HG02571 (cell line): ENCODE measurements at regions not wholly inside any gene's neighbourhood (a gene's known extent, or its start where the extent isn't known, plus 50 kb on each side); places are given as distances from the start of the nearest gene placed in this dataset.
"Not testable (repeated sequence)": the region's sequence is repeated elsewhere in the genome, so short reads cannot be mapped to it uniquely, and the experiment has no call there.

Source experiments
- ATAC-seq: cut with Tn5 transposase; IDR thresholded peaks from one replicate; pipeline ENCODE4 v1.9.1; 2021; ENCODE audit warnings: mild to moderate bottlenecking, moderate library complexity; ENCODE audit not compliant: unreplicated experiment

DNA sequence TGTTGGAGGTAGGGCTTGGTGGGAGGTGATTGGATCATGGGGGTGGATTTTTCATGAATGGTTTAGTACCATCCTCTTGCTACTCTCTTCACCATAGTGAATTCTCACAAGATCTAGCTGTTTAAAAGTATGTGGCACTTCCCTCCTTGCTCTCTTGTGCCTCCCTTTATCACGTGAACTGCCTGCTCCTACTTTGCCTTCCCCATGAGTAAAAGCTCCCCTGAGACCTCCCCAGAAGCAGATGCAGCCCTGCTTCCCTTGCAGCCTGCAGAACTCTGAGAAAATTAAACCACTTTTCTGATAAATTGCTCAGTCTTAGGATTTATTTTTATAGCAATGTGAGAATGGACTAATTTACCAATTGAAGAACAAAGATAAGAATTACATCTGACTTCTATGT is 223.1 kb downstream of the RNF144A start:
- ATAC-seq: no peak

DNA sequence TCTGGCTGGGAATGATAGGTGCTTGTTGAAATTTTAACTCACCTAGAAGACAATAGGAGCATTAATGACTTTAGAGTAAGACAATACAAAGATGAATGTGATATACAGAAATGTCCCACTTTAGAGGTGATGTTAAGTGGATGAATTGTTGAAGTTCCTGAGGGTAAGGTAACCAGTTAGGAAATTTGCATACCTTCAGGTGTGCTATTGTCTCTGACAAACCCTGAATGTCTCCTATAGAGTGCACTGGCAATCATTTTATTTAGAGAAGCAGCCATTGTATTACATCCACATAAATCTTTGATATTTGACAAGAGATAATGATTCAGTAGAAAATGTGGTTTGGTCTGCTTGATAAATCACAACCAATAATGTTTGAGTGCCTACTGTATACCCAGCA is 228.5 kb downstream of the RNF144A start:
- no peak for ATAC-seq

DNA sequence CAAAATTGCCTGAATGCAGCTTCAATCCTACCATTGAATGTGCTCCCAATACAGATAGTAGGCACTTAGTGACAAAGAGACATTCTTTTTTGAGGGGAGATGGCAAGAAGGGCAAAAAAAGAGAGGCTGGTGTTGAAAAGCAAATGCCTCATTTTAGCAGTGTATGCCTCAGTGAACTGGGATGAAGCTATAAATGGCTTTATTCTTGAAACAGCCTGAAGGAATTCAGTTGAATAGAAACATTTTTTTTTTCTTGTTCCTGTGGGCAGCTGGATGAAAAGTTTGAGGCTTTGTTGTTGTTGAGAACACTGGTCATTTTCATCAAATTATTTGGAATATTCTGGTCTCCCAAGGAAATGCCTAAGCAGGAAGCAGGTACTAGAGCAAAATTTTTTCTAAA is 228.9 kb downstream of the RNF144A start:
- no peak for ATAC-seq

DNA sequence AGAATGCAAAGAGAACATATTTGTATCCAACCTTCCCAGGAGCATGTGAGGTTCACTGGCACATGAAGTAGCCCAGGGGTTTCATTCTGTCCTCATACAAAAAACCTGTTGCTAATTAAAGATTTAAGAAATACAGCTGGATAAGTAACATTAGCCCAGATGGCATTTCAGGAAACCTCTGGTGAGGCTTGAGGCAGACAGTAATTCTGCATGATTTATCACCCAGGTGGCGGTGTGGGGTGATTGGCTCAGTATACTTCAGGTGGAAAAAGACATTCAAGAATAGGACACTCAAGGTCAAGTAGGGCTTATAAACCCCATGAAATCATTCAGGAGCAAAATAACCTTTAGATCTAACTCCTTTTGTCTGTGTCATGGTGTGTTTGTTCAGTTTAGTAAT is 237.4 kb downstream of the RNF144A start:
- no peak for ATAC-seq

DNA sequence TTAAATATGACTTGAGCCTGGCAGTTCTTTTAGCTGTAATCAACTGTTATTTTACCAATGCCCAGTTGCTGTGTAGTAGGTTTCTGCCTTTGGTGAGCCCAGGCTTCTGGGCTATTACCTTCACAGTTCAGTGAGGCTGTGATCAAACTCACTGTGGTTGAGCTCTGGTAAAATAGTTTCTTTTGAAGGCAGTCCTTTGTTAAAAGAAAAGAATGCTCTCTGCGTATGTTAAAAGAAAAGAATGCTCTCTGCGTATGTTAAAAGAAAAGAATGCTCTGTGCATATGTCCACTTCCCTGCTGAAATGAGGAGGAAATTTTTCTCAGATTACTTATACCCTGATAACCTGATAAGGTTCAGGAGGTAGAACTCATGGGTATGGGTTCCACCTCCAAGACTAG is 244.3 kb downstream of the RNF144A start:
- ATAC-seq: no peak

DNA sequence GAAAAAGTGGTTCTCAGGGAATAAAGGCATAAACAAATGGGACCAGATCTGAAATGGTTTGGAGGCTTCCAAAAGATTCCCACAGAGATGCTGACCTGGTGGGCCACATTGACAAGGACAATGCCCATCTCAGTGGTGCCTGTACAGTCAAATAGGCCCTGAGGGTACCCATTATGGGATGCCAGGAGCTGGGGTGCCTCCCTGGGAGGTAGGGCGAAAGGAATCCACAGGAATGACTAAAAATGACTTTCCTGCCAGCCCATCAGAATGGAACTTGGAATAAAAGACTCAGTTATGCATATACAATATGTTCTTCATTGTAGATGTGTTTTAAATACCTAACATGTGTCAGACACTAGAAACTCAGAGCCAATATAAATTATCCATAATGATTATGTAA is 248.5 kb downstream of the RNF144A start:
- ATAC-seq: no peak

DNA sequence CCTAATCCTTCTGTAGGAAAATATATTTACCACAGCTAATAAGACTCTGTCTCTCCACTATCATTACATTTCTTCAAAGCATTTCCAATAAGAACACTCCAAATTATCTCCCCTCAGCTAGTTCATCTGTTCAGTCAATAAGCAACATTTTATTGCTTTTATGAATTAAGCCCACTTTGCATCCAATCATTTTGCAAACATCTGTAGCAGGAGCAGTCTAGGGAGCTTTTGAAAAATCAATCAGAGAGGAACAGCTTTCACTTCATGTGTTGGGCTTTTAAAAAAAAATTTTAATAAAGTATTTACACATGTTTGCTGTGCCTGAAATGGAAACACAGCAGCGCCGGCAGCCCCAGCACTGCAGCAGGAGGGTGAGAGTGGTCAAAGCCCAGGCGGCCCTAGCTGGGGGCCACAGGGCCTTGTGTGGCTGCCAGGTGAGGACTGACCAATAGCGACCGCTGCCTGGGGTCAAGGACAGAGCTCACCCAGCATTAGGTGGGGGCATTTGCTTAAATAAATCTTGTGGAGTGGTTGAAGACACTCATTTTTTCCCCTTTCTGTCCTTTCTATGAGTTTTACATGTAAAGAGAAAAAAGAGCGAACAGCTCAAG is 250.7 kb downstream of the RNF144A start:
- no peak for ATAC-seq

DNA sequence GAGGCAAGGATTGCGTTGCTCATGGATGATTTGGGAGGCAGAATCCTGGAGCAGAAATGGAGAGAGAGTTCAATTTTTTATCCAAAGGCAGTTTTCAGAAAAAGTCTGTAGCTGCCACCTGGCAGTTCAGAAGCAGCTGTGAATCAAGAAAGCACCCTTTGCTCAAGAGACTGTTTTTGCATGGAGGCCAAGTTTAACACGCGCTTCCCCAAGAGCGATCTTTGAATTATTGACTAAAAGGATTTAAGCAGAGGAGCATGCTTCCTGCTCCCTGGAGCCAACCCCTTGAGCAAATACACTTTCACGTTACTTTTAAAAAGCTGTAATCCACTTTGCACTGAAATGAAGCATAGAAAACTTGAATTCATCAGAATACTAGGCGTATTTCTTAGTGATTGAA is 252.4 kb downstream of the RNF144A start:
- no peak for ATAC-seq

DNA sequence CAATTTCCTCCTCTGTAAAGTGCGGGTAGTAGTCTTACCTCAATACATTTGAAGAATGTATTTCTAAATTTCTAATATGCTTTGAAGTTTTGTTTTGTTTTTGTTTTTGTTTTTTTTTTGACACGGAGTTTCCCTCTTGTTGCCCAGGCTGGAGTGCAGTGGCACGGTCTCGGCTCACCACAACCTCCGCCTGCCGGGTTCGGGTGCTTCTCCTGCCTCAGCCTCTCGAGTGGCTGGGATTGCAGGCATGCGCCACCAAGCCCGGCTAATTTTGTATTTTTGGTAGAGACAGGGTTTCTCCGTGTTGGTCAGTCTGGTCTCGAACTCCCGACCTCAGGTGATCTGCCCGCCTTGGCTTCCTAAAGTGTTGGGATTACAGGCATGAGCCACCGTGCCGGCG is 261.8 kb downstream of the RNF144A start:
- not testable (repeated sequence) for ATAC-seq

DNA sequence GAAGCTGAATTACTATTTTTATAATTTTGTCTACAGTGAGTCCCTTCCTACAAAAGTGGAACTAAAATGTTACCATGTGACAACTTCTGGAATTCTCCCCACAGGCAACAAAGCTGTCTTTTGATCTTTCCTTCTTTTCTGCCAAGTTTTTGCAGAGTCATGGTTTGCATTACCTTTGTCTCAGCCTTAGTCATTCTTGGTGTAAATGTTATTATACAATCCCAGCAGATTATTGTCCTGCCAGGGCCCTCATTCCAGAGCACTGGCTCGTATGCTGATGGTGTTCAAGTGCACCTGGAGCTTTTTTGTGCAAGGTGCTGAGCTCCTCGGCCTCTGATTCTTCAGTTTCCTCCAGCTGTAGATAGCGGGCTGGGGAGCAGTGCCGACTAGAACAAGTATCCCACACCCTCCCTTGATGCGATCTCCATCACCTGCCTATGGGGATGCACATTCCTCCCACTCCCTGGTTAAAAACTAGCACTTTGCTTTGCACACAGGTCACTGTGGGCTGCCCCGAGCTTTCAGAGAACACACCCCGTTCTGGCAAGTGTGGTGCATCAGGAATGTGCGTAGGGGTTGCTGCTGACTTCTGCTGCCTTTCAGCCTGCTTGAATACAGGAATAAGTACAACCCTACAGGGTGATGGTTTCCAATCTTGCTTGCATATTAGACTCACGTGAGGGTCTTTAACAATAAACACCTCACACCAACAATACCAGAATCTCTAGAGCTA is 263.6 kb downstream of the RNF144A start:
- no peak for ATAC-seq

DNA sequence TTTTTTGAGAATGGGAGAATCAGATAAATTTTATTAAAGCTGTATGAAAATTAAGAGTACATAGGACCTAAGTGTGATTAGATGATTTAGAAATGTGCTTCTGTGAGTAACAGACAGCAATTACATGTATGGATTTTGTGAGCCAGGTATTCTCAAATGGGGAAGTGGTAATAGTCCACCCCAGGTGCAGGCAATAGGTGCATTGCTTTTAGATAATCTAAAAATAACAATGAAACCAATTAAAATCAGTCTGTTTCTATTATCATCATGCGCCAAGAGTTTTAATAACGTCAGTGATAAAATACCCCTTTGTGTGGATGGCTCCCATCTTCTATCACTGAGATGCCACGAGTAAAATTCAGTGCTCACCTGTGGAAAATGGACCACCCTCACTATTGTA is 265.3 kb downstream of the RNF144A start:
- no peak for ATAC-seq

DNA sequence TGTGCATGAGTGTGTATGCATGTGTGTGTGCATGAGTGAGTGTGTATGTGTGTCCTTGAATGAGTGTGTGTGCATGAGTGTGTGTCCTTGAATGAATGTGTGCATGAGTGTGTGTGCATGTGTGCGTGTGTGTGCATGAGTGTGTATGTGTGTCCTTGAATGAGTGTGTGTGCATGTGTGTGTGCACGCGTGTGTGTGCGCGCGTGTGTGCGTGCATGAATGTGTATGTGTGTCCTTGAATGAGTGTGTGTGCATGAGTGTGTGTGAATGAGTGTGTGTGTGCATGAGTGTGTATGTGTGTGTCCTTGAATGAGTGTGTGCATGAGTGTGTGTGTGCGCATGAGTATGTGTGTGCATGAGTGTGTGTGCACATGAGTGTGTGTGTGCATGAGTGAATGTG is 271.9 kb downstream of the RNF144A start:
- no peak for ATAC-seq

DNA sequence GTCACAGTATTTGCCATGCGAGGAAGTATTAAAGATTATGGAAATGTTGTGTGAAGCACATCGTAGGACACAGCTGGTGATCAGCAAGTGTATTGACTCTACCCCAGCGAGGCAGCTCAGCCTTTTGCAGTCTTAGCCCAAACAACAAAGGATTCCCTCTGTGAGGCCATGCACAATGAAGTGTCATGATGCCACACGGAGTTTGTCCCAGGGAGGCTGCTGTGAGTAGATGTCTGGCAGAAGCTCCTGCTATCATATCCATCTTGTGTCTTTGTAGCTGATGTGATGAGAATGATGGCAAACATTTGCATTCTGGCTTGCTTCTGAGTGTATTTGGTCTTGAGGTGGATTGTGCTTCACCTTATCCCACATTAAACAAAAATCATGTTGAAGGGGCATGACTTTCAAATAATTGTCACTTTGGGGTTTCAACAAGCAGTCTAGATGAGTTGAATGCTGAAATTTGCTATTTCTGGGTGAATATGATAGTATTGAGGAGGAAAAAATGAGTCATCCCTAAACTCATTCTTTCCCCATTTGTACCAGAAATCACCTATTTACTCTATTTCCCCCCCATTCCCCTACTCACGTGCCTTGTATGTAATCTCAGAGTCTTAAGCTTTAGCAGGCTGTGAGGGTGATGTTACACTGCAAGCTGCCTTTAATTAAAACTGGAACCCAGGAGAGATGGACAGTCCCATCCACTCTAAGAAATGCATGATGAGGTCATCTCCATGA is 273.5 kb downstream of the RNF144A start:
- ATAC-seq: no peak

DNA sequence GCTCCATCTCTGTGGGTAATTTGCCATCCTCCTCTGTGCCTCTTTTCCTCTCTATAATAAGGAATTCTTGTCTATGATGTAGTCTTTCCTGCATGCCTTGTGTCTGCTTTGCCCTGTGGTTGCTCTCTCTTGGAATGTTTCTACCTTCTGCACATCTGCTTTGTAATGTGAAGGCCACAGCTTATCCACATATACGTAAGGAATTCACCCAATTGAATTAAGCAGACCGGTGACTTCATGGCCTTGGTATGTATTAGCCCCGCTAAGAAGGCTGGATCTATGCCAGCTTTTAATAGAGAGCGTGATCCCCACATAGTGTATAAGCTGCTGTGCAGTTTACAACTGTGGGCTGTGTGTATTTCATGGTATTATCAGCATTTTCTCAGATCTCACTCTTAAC is 274.7 kb downstream of the RNF144A start:
- no peak for ATAC-seq

DNA sequence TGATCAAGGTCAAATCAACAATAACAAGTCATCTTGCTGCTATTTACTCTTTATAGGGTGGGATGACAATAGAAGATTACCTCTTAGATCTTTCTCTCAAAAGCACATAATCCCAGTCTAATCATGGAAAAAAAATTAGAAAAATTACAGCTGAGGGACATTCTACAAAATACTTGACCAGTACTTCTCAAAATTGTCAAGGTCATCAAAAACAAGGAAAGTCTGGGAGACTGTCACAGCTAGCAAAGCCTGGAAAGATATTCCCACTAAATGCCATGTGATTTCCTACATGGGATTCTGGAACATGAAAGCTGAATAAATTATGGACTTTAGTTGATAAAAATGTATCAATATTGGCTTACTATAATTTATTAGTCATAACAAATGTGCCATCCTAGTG is 276.2 kb downstream of the RNF144A start:
- ATAC-seq: no peak

DNA sequence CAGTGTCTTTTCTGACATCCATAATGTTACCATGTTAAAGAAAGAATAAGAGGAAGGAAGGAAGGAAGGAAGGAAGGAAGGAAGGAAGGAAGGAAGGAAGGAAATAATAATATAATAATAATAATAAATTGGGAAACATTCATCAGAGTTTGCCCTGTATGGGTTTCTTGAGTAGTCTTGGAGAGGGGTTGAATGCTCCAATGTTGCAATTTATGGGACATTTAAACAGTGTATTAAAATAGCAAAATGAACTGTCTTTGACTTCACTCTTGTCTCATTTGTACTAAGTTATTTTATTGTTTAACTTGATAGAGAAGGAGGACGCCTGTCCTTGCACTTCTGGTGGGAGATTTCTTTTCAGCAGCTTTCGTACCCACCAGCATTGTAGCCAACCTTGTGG is 277.7 kb downstream of the RNF144A start:
- no peak for ATAC-seq

DNA sequence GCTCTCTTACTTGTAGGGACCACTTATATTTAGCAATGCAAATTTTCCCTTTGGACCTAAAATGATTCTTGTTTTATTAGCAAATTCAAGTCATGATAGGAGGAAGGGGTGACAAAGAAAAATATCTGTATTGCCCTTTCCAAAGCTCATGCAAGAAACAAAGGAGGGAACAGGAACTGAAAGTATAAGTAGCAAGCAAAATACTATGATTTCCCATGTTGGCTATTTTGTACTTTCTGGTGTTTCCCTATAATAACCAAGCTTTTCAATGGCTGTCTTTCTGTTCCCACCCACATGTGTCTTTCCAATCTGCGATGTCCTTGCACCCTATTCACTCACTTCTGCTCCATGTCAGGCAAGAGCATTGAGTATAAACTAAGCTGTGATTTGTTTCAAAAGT is 279.7 kb downstream of the RNF144A start:
- ATAC-seq: no peak

DNA sequence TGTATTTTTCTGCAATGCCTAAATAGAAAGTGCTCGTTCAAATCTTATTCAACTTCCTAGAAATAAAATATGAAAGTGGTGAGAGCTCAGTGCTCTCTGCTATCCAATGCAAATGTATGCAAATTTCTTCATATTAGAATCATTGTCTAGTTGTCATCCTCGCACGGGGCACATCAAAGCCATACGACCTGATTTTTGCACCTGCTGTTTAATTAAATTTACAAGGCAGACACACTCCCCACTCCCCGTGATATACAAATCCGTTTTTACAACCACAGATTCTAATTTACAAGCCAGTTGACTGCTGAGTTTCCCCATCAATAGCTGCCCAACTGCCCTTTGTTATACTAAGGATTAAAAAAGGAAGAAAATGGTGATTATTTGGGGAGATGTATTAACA is 284.6 kb downstream of the RNF144A start:
- ATAC-seq: no peak

DNA sequence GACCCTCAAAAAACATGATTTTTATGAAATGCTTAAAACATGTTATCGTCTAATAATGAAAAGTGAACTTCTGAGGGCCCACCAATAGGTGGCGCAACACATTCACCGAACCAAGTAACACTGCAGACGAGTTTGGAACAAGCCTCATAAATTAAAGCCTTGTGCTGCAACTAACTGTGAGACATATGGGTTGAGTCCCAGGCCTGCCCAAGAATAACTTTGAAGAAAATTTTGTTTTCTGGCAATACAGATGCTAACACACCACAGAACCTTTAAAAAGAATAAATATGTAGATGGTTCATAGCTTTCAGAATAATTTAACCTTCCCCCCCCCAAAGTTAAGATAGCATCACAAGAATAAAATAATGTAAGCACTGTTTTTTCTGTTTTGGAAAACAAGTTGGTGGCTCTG is 285.9 kb downstream of the RNF144A start:
- no peak for ATAC-seq

DNA sequence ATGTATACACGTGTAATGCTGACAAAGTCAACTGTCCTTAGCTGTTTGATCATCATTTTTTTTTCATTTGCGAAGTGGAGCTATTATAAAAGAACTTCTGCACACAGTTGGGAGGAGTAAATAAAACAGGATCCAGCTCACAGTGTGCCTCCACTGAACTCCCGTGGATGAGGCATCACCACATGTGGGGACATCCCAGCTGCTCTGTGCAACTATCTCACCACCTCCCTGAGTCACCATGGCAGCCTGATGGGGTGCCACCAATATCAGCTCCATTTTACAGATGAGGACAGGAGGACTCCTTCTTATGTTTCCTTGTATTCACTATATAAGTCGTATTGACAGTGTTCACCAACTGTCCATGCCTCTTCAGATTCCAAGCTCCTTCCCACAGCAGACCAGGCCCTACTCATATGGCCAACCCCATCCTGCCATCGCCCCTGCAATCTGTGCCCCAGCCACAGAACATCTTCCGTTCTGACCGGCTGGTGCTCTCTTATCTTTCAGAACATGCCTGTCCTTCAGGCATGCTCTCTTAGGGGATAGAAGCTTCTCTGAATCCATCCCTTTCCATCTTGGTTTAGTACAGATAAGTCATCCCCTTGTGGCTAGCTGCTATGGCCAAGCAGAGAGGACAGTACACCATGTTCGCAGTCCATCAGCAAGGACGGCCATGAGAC is 288.1 kb downstream of the RNF144A start:
- ATAC-seq: no peak

DNA sequence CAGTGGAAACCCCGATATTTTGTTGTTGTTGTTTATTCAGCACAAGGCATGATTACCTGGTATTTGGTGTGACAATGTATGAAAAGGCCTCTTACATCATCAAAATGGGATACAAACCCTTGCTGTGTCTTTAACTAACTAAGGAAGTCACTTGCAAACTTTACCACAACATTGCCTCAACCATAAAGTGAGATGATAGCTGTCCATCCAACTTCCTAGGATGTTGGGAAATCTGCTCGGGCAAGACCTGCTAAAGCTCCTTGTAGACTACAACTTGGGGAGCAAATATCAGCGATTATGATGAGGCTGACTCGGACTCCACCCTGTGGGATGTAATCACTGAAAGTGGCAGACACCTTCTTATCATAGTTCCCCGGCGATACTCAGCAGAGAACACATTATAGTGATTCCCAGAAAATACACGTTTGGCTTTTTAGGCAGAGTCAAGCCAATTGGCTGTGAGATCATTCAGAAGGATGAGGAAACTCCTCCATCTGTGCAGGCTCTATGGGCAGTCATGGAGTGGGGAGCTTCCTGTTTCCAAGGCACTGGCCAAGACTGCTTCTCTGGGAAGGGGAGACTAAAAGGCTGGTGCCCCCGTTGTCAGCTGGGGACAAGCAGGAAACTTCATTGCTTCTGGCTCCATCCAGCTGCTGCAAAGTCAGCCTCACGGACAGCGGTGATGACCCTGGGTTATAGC is 289.0 kb downstream of the RNF144A start:
- ATAC-seq: no peak
